ENCODE measurements at regions not wholly inside any gene's neighbourhood (a gene's known extent, or its start where the extent isn't known, plus 50 kb on each side); places are given as distances from the start of the nearest gene placed in this dataset.

DNA sequence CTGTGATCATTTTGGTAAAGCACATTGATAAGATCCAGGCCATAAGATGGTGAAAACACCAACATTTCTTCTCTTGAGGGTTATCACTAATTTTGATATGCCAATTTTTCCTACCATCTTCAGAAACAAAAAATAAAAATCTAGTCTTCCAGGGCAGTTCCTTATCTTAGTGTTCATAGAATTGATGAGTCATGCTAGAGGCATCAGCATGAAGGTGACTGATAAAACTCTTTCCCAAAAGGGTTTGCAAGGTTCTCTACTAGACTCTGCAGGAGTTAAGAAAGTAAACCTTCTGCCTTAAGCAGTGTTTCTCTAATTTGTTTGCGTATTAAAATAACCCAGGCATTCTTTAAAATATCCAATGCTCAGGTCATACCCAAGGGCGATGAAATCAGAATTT lies 483.1 kb upstream of the CNTNAP2 start:
- H3K79me2 ChIP-seq (ENCODE audit: control insufficient read depth, insufficient read depth, low read length), result no peaks in the 10 kb centered on the region
- H3K4me1 ChIP-seq (ENCODE audit: control insufficient read depth in 2 of 2, insufficient read depth in 2 of 2, low read length in 2 of 2), result no peaks in the 10 kb centered on the region
- H3K4me2 ChIP-seq (replicated peaks; ENCODE audit: low read depth, low read length, poor library complexity, severe bottlenecking), result no peak overlapping the region
- no peak overlapping the region for H3K27ac ChIP-seq (ENCODE audit: low read length in 2 of 2)
- no peaks in the 10 kb centered on the region for H3K27me3 Mint-ChIP-seq
- H3K4me3 Mint-ChIP-seq, result no peak overlapping the region
- H3K4me3 ChIP-seq (ENCODE audit: control extremely low read depth in 1 of 5, extremely low read depth in 1 of 5, insufficient read depth in 1 of 5, low read depth in 2 of 5, low read length in 4 of 5), result no peak overlapping the region
- H3K9me3 Mint-ChIP-seq (ENCODE audit: insufficient read depth), result no peaks in the 10 kb centered on the region
- no peaks in the 10 kb centered on the region for H3K4me1 Mint-ChIP-seq
- peaks cover 0 to 7% (median 0%) of the 10 kb centered on the region in 3 donors for H3K9me3 ChIP-seq (ENCODE audit: control extremely low read depth in 1 of 3, control insufficient read depth in 2 of 3, insufficient read depth in 1 of 3, low read length in 2 of 3)
- POLR2A ChIA-PET, result no interaction called here
- H3K27ac Mint-ChIP-seq, result no peak overlapping the region
- TF ChIP-seq EZH2 (IDR thresholded peaks at IDR 0.05; ENCODE audit: borderline replicate concordance, insufficient read depth, low read depth, low read length, poor library complexity, severe bottlenecking), result no peak
- TF ChIP-seq, protein P1, sequence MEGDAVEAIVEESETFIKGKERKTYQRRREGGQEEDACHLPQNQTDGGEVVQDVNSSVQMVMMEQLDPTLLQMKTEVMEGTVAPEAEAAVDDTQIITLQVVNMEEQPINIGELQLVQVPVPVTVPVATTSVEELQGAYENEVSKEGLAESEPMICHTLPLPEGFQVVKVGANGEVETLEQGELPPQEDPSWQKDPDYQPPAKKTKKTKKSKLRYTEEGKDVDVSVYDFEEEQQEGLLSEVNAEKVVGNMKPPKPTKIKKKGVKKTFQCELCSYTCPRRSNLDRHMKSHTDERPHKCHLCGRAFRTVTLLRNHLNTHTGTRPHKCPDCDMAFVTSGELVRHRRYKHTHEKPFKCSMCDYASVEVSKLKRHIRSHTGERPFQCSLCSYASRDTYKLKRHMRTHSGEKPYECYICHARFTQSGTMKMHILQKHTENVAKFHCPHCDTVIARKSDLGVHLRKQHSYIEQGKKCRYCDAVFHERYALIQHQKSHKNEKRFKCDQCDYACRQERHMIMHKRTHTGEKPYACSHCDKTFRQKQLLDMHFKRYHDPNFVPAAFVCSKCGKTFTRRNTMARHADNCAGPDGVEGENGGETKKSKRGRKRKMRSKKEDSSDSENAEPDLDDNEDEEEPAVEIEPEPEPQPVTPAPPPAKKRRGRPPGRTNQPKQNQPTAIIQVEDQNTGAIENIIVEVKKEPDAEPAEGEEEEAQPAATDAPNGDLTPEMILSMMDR (IDR thresholded peaks at IDR 0.05), result no peak
- H4K20me1 ChIP-seq (ENCODE audit: control insufficient read depth, insufficient read depth, low read length, poor library complexity, severe bottlenecking), result no peaks in the 10 kb centered on the region
- ATAC-seq (ENCODE audit: low read depth), result no peak
- H3K36me3 ChIP-seq (replicated peaks in 1 of 2; ENCODE audit: control extremely low read depth in 1 of 2, control insufficient read depth in 1 of 2, extremely low read depth in 1 of 2, insufficient read depth in 2 of 2, low read length in 1 of 2), result no peaks in the 10 kb centered on the region
- intact Hi-C loops (cut with micrococcal nuclease), result no loop called here
- DNase-seq, result no peak
- CTCF ChIA-PET, result no interaction called here
- no peak overlapping the region for H3K9ac ChIP-seq (ENCODE audit: low read length)
- WGBS (ENCODE audit: insufficient coverage), result no CpG with 5 or more reads among the region's 2 CpGs
- H2AFZ ChIP-seq (ENCODE audit: insufficient read depth, low read depth, low read length, poor library complexity, severe bottlenecking), result no peak overlapping the region
- H3K27me3 ChIP-seq (replicated peaks in 1 of 4; ENCODE audit: control extremely low read depth in 1 of 4, control insufficient read depth in 3 of 4, insufficient read depth in 4 of 4, low read length in 3 of 4), result no peaks in the 10 kb centered on the region

DNA sequence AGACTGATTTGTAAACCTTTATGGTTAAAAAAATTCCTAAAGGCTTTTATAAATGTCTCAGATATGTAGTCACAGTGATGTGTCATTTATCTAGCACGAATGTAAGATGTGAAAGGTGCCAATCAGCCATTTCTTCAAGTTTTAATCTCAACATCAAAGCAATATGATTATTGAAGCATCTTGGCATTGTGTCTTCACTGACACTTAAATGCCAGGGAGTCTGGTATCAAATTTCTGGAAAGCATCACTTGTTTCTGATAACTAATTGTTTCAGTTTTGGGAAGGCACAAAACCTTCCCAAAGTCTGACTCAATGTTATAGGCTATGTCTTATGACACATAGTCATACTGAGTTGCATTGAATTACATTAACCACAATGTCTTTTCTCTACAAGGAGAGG lies 492.0 kb upstream of the CNTNAP2 start:
- Histone ChIP-seq H3K36me3 (replicated peaks in 1 of 2; ENCODE audit: control extremely low read depth in 1 of 2, control insufficient read depth in 1 of 2, extremely low read depth in 1 of 2, insufficient read depth in 2 of 2, low read length in 1 of 2) (no peaks in the 10 kb centered on the region), H3K9ac (ENCODE audit: low read length) (no peak overlapping the region), H3K4me2 (replicated peaks; ENCODE audit: low read depth, low read length, poor library complexity, severe bottlenecking) (no peak overlapping the region), H2AFZ (ENCODE audit: insufficient read depth, low read depth, low read length, poor library complexity, severe bottlenecking) (no peak overlapping the region), H4K20me1 (ENCODE audit: control insufficient read depth, insufficient read depth, low read length, poor library complexity, severe bottlenecking) (no peaks in the 10 kb centered on the region), H3K4me3 (ENCODE audit: control extremely low read depth in 1 of 5, extremely low read depth in 1 of 5, insufficient read depth in 1 of 5, low read depth in 2 of 5, low read length in 4 of 5) (no peak overlapping the region), H3K9me3 (ENCODE audit: control extremely low read depth in 1 of 3, control insufficient read depth in 2 of 3, insufficient read depth in 1 of 3, low read length in 2 of 3) (no peaks in the 10 kb centered on the region), H3K4me1 (ENCODE audit: control insufficient read depth in 2 of 2, insufficient read depth in 2 of 2, low read length in 2 of 2) (no peaks in the 10 kb centered on the region), H3K27ac (ENCODE audit: low read length in 2 of 2) (no peak overlapping the region), H3K79me2 (ENCODE audit: control insufficient read depth, insufficient read depth, low read length) (no peaks in the 10 kb centered on the region), H3K27me3 (replicated peaks in 1 of 4; ENCODE audit: control extremely low read depth in 1 of 4, control insufficient read depth in 3 of 4, insufficient read depth in 4 of 4, low read length in 3 of 4) (no peaks in the 10 kb centered on the region)
- intact Hi-C loops (cut with micrococcal nuclease), result no loop called here
- ATAC-seq (ENCODE audit: low read depth) (no peak), DNase-seq (no peak)
- Mint-ChIP-seq H3K4me3 (no peak overlapping the region), H3K27ac (no peak overlapping the region), H3K4me1 (no peaks in the 10 kb centered on the region), H3K9me3 (ENCODE audit: insufficient read depth) (no peaks in the 10 kb centered on the region), H3K27me3 (no peaks in the 10 kb centered on the region)
- WGBS (ENCODE audit: insufficient coverage), result no CpG with 5 or more reads among the region's 1 CpG
- ChIA-PET CTCF (no interaction called here), POLR2A (no interaction called here)
- TF ChIP-seq, protein P1 (IDR thresholded peaks at IDR 0.05), result no peak
- TF ChIP-seq EZH2 (IDR thresholded peaks at IDR 0.05; ENCODE audit: borderline replicate concordance, insufficient read depth, low read depth, low read length, poor library complexity, severe bottlenecking), result no peak
